GM21381 (cell line): ENCODE measurements at regions not wholly inside any gene's neighbourhood (a gene's known extent, or its start where the extent isn't known, plus 50 kb on each side); places are given as distances from the start of the nearest gene placed in this dataset.
"Not testable (repeated sequence)": the region's sequence is repeated elsewhere in the genome, so short reads cannot be mapped to it uniquely, and the experiment has no call there.

Experiments used
- ATAC-seq: cut with Tn5 transposase; IDR thresholded peaks from one replicate; pipeline ENCODE4 v1.9.1; 2021; ENCODE audit warnings: mild to moderate bottlenecking, moderate library complexity; ENCODE audit not compliant: unreplicated experiment

DNA sequence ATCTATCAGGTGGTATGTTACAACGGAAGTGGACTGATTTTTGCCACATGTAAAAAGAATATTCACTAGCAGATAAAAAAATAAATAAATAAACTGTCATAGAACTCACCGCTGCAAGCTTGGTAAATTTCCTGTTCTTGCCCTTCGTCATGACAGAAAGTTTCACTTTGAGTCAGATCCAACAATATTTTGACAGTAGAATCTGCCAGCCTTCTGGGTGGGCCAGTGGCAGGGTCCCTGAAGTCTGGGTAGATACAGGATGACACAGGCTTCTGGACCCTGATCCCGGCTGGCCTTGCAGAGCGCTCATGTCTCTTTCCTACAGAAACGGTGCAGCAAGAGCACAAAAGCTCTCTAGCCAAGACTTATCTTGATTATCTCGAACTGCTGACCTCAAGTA lies 97.8 kb upstream of the PMAIP1 start:
- ATAC-seq: peak; percentile 70

DNA sequence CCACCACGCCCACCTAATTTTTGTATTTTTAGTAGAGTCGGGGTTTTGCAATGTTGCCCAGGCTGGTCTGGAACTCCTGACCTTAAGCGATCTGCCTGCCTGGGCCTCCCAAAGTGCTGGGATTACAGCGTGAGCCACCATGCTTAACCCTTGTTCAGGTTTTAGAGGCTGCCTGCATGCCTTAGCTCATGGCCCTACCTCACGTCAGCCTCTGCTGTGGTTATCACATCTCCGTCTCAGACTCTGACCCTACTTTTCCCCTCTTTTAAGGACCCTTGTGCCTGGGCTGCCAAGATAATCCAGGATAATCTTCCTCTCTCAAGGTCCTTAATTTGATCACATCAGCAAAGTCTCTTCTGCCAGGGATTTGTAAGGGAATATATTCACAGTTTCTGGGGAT lies 98.2 kb upstream of the PMAIP1 start:
- ATAC-seq: no peak

DNA sequence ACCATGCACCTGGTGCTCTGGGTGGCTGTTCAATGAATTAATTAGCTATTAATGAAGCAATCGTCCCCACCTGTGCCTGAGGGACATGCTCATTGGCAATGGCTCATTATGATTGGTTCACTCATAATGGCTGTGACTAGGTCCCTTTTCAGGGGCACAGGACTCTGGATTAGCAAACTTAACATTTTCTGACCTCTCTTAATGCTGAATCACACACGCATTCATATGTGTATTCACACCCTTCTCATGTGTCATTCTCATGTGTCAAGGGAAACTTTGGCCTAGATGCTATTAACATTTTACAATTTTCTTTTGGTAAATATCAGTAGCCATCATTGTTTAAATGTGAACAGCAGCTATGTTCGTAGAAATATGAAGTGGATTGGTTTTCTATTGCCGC lies 98.9 kb upstream of the PMAIP1 start:
- no peak for ATAC-seq

DNA sequence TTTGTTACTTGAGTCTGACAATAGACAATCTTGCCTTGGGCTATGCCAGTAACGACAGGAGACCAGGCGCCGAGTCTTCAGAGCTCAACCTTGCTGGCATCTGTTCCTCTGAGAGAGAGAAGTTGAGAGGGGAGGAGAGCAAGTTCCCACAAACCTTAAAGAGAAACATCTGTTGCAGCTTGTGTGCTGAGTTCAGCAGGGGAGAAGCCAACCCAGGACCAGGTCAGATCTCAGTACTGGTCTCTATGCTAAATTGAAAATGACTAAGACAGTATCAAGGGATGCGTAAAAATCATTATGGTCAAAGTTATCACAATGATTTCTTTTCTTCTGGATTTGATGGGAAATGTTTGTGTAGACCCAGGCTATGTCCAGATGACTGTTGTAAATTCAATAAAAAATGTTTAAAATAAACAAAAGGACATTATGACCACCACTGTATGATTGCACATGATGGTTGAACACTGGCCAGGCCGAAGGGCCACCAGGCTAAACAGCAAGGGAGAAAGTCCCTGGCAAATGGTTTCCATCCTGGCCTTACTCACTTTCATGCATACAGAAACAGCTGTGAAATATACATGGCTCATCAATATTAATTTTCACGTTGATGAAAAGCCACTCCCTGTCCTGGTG lies 100.3 kb upstream of the PMAIP1 start:
- no peak for ATAC-seq

DNA sequence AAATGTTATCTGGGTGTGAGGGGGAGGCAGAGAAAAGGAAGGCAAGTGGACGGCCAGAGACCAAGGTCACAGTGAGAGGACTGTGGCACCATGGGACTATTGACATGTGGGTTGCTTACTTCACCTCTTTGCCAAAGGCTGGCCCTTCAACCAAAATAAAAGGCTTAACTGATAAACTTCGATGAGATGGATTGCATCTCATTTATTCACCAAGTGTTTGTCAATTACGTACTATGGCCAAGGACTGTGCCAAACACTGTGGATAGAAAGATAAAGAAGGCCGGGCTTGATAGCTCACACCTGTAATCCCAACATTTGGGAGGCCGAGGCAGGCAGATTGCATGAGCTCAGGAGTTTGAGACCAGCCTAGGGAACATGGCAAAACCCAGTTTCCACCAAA lies 98.7 kb upstream of the CCBE1 start:
- no peak for ATAC-seq

DNA sequence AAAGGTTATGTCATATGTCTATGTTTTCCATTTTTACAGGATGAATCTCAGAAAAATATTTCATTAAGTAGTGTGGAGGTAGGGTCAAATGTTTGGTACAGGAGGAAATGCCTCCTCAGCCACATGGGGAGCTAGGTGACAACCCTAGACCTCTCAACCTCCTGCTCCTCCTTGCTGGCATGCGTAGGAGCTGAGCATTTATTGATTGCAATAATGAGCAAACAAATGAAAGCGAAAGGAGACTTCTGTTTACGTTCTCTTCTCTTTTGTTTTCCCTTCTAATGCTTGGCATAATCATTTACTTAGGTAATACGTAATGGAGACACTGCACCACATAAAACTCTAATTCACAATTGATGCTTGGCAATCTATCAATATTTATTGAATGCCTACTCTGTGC lies 95.1 kb upstream of the CCBE1 start:
- no peak for ATAC-seq

DNA sequence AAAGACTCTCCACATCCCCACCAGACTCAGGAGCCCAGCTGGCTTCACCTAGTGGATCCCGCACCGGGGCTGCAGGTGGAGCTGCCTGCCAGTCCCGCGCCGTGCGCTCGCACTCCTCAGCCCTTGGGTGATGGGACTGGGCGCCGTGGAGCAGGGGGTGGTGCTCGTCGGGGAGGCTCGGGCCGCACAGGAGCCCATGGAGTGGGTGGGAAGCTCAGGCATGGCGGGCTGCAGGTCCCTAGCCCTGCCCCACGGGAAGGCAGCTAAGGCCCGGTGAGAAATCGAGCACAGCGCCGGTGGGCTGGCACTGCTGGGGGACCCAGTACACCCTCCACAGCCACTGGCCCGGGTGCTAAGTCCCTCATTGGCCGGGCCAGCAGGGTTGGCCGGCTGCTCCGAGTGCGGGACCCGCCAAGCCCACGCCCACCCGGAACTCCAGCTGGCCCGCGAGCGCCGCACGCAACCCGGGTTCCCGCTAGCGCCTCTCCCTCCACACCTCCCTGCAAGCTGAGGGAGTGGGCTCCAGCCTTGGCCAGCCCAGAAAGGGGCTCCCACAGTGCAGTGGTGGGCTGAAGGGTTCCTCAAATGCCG lies 93.2 kb upstream of the CCBE1 start:
- not testable (repeated sequence) for ATAC-seq

DNA sequence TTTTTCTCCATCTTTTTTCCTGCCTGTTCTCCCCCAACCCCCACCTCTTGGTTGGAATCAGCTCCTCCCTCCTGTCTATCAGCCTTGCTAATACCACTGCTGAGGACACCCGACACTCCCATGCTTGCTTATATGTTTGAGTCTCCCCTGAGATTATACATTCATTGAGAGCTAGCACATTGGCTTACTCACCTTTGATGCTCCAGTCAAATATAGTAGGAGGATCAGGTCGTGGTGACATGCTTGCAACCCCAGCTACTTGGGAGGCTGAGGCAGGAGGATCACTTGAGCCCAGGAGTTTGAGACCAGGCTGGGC lies 91.5 kb upstream of the CCBE1 start:
- ATAC-seq: no peak

DNA sequence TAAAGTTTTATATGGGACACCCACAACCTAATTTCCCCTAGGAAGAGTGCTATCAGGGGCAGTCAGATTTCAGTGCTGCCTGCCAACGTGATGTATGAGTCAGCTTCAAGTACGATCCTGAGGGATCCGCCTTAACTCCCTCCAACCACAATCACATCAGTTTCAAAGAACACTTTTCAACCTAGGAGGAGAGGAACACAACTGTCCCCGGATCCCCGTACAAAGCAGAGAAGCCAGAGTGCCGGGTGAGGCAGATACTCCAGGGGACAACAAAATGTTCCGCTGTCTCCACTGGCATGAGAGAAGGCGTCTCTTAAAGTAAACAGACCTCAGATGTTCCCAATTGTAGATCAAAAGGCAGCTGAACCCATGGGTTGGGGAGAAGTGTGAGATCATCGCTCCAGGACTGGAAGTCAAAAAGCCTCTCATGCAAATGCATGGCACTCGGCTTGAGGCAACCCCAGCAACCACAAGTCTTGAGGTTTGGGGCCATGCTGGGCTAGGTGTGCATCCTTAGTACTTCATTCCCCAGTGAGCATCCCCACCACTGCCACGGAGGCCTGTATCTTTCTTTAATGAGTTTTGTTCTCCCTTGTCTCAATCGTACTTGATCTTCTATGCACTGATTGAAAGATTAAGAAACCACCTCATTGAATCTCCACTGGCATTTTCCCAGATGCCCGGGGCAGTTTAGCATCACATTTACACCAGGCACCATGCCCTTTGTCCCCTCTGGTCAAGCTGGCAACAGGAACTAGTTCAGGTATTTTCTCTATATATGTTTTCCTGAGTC lies 91.0 kb upstream of the CCBE1 start:
- ATAC-seq: no peak

DNA sequence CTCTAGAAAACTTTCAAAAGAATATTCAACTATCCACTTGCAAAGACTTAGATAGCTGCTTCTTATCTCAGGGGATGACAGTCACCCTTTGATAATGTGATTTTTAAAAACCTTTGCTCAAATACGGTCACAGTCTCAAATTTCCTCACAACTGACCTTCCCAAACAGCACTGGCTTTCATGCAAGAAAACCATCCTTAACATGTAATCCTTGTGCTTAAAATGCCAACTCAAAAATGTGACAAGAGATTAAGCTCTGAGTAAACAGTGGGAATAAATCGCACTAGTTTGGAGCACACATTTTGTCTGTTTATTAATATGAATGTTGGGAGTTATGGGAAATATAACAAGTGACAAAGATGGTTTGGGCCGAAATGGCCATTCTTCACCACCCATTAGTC lies 87.5 kb upstream of the CCBE1 start:
- no peak for ATAC-seq

DNA sequence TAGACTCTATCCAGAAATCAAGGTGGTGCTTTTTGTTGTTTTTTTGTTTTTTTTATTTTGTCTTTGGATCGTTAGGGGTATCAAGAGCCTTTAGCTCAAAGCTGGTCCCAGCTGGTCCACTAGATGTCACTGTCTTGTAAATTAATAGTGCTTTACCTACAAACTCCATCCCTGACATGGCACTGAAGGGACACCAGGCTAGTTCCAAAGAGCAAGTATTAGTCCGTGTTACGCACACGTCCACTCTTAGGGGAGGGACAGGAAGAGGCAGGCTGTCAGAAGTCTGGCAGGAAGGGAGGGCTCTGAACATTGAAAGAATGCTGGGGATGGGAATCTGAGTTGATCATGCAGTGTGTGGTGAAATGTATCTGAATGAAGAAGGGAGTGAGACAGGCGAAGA lies 85.9 kb upstream of the CCBE1 start:
- peak; percentile 86 for ATAC-seq

DNA sequence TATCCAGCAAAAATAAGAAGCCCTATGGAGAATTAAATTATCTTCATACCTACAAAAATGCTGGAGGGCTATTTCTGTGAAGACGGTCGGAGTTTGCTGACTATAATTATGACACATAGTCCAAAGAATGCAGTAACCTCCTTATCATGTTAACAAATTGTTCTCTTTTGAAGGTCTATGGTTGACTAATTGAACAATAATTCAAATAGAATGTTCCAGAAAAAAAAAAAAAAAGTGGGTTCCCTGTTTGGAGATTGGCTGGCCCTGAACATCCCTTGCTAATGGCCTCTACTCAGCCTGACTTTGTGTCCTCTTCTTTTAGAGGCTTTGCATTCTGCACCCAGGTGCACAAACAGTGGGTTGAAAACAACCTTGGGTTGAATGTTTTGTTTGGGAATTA lies 82.8 kb upstream of the CCBE1 start:
- ATAC-seq: no peak

DNA sequence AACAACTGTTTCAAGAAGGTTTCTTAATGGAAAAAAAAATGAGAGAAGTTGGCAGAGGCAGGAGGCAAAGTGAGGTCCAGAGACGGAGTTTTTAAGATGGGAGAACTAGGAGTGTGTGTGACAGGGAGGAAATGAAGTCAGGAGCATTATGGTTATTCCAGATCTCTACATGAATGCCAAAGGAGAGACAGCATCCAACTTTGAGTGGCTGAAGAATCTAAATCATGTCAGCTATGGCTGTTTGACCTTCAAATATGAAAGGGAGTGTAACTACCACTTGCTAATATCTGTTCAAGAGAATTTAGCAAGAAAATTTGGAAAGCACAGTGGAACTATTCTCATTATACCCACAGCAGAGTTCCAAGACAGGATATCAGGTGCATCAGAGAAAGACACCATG lies 81.2 kb upstream of the CCBE1 start:
- no peak for ATAC-seq

DNA sequence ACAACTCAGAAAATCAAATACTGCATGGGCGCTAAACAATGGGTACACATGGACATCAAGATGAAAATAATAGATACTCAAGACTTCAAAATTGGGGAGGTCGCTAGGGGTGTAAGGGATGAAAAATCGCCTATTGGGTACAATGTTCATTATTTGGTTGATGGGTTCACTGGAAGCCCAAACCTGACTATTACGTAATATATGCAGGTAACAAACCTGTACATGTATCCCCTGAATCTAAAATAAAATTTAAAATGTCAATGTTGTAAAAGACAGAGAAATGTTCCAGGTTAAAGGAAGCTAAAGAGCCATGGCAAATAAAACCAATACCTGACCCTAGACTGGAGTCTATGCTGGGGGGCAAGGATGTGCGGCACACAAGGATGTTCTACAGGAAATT lies 80.4 kb upstream of the CCBE1 start:
- ATAC-seq: no peak

DNA sequence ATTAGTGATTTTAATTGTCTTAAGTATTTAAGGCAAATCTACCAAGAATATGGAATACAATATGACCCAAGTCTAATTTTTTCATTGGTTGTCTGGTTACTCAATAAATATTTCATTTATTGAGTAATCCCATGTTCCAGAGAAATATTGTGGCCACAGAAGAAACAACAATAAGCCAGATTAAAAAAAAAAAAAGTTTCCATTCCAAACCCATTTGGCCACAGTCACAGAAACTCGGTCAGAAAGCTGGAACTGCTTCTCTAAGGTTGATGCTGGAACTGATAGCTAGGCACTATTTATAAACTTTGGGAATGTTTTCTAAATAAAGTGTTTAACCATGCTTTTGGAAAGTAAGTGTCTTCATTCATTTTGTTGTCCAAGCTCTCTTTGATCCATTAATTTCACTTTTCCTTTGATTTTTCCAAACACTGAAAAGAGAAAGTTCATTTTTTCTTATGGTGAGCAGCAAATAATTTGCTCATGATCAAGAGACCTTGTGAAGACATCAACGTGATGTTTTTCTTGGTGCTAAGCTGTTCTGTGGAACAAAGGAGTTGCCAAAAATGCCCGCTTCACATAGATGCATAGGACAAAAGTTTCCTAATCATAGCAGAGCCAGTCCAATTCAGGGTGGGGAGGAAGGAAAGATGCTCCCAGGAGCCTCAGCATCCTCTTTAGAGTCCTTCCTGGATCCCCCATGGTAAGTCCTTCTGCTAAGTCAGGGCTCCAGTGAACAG lies 72.1 kb upstream of the CCBE1 start:
- no peak for ATAC-seq

DNA sequence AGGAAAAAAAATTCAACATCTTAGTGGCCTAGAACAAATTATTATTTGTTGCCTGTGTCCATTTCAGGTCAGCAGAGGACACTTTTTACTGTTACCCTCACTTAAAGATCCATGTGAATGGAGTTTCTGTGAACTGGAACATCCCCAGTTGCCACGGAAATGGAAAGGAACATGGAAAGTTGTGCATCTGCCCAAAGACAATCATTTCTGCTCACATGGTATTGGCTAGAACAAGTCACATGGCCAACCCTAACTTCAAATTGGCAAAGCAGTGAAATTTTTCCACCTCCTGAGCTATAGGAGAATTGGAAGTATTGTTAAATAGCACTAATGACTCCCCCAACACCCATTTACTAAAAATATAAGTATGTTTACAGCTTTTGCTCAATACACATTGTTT lies 71.2 kb upstream of the CCBE1 start:
- ATAC-seq: no peak

DNA sequence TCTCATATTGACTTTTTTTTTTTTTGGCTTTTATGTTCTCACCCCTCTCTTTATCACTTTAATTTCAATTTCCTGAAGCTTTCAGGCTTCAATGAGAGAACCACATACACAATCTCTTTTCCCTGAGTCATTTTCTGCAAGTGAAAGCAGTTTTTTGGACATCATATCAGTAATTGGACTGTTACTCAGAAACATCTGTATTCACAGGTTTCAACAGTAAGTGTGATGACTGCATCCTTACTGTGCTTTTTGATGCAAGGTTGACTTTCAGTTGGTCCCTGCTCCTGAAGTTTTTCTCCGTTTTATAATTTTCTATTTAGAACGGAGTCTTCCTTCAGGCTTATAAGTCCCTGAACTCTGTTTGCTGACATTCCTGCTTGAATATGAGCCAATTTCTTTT lies 70.5 kb upstream of the CCBE1 start:
- no peak for ATAC-seq

DNA sequence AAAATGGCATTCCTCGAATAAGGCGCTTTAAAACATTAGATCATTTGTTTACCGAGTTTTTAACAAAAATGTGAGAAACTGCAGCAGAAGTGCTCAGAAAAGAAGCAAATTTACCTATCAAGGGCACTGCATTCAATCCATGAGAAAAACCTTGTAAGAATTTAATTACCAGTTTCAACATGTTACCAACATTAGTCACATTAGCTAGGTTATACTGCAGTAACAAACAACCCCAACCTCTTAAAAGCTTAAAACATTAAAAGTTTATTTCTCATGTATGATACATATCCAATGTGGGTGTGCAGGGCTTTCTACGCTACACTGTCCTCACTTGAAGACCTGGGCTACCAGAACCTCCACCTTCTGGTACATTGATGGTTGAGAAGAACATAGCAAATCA lies 68.1 kb upstream of the CCBE1 start:
- ATAC-seq: no peak

DNA sequence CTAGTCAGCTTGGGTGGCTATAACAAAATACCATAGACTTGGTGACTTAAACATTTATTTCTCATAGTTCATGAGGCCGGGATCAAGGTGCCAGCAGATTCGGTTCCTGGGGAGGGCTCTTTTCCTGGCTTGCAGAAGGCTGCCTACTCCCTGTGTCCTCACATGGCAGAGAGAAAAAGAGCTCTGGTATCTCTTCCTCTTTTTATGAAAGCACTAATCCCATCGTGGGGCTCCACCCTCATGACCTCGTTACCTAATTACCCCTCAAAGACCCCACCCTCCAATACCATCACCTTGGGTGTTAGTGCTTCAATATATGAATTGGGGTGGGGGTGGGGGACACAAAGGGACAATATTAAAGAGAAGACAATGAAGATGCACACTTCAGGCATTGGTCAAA lies 67.1 kb upstream of the CCBE1 start:
- ATAC-seq: no peak

DNA sequence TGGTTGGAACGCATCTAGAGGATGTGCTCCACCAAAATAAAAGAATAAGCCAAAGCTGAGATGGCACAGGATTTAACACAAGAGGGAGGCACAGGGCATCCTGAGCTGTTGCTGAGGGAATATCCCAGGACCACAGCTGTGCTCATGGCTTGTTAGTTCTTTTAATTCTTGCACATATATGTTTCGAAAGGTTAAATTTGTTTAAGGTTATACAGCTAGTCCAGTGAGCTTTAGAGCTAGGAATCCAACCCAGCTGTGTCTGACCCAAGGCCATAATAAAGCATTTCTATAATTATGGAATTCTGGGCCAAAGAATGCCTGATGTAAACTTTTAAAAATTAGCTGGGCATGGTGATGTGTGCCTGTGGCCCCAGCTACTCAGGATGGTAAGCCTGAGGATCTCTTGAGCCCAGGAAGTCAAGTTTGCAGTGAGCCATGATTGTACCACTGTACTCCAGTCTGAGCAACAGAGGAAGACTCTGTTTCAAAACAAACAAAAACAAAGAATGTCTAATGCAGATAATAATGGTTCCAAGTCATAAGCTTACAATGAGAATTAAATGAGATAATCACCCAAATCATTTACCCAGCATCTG lies 66.4 kb upstream of the CCBE1 start:
- ATAC-seq: no peak
